GM12878 (cell line): ENCODE measurements at regions not wholly inside any gene's neighbourhood (a gene's known extent, or its start where the extent isn't known, plus 50 kb on each side); places are given as distances from the start of the nearest gene placed in this dataset.
A peak's percentile ranks its signal among the peaks of the same experiment; 100 is the strongest.

Source experiments
- ATAC-seq: fragments of 200-7000 bp; cut with Tn5 transposase; 3 replicates; pipeline ENCODE4 v1.9.1; 2020; ENCODE audit warnings: mild to moderate bottlenecking, moderate library complexity
- BruUV-seq: library from RNA; stranded (reverse); fragments of 400-500 nt; replicated peaks from 2 replicates; lab custom pipeline; 2021; lab: Mats Ljungman, UMichigan
- CTCF ChIA-PET: fragments of 300-600 bp; sonication (Branson Sonifier 250); formaldehyde crosslinking; extraction: SDS; loops from one replicate; lab custom pipeline; 2021; ENCODE audit warnings: inconsistent platforms; lab: Yijun Ruan, JAX
- POLR2A ChIA-PET: fragments of 350-600 bp; formaldehyde crosslinking; extraction: SDS; loops from one replicate; lab custom pipeline; 2021; ENCODE audit warnings: inconsistent platforms; lab: Charles Lee
- RAD21 ChIA-PET: fragments of 300-600 bp; sonication (Branson Sonifier 250); formaldehyde crosslinking; loops from one replicate; lab custom pipeline; 2023; ENCODE audit warnings: antibody characterized with exemption; ENCODE audit not compliant: unreplicated experiment; lab: Charles Lee
- SMC1A ChIA-PET: fragments of 300-600 bp; sonication (Branson Sonifier 250); formaldehyde crosslinking; loops from one replicate; lab custom pipeline; 2023; ENCODE audit not compliant: unreplicated experiment, uncharacterized antibody; lab: Charles Lee
- DNase-seq: peaks from one replicate; pipeline ENCODE4 v3.0.0-alpha.2; 2011; ENCODE audit warnings: low read depth, low spot score
- FAIRE-seq: peaks from 3 replicates; lab custom pipeline; 2011; peaks lifted over from hg19 to GRCh38; lab: Jason Lieb, UNC
- H2AFZ ChIP-seq: 2 replicates; pipeline ENCODE4 v1.6.0; 2011; ENCODE audit warnings: low read depth, low read length, control low read depth; ENCODE audit not compliant: control insufficient read depth
- H3K27ac ChIP-seq: 2 replicates; pipeline ENCODE4 v1.5.1; 2011; ENCODE audit warnings: control low read depth; ENCODE audit not compliant: control insufficient read depth, insufficient read depth
- H3K27me3 ChIP-seq, 2 experiments: replicated peaks in 1 of 2; 2 replicates each; pipeline versions ENCODE4 v1.6.0 to v1.6.1; 2011; ENCODE audit warnings: low read length in 1 of 2; ENCODE audit not compliant: control insufficient read depth in 2 of 2, insufficient read depth in 2 of 2
- H3K36me3 ChIP-seq, 2 experiments: 2 replicates each; pipeline ENCODE4 v1.5.1; 2011; ENCODE audit warnings: low read length in 1 of 2; ENCODE audit not compliant: control insufficient read depth in 2 of 2, insufficient read depth in 2 of 2
- H3K4me1 ChIP-seq: 2 replicates; pipeline ENCODE4 v1.6.1; 2011; ENCODE audit warnings: mild to moderate bottlenecking, low read length, moderate library complexity, mixed read lengths; ENCODE audit not compliant: control insufficient read depth, insufficient read depth
- H3K4me2 ChIP-seq: 2 replicates; pipeline ENCODE4 v1.6.0; 2011; ENCODE audit warnings: control low read depth; ENCODE audit not compliant: control insufficient read depth, insufficient read depth
- H3K4me3 ChIP-seq: fragments of 200-600 bp; sonication (generic); 2 replicates; pipeline ENCODE4 v1.5.1; 2016
- H3K79me2 ChIP-seq: 2 replicates; pipeline ENCODE4 v1.6.0; 2011; ENCODE audit warnings: low read length; ENCODE audit not compliant: control insufficient read depth, insufficient read depth
- H3K9ac ChIP-seq: 2 replicates; pipeline ENCODE4 v1.8.0; 2011; ENCODE audit warnings: low read length, control low read depth, mixed read lengths; ENCODE audit not compliant: control insufficient read depth, insufficient read depth
- H3K9me3 ChIP-seq: replicated peaks from 3 replicates; pipeline ENCODE4 v1.5.1; 2011; ENCODE audit warnings: mild to moderate bottlenecking, low read length; ENCODE audit not compliant: control insufficient read depth, insufficient read depth
- H4K20me1 ChIP-seq: 2 replicates; pipeline ENCODE4 v1.6.0; 2011; ENCODE audit not compliant: control insufficient read depth, insufficient read depth
- CHD2 ChIP-seq: IDR thresholded peaks from 2 replicates; pipeline ENCODE4 v1.6.1; 2011; ENCODE audit warnings: low read depth, low read length, improper control_type of control experiment, borderline replicate concordance
- CREB1 ChIP-seq: IDR thresholded peaks from 2 replicates; pipeline ENCODE4 v1.6.1; 2012; ENCODE audit warnings: low read depth, mild to moderate bottlenecking, inconsistent platforms
- EP300 ChIP-seq, 2 experiments: fragments of 150-350 bp in 1 of 2; IDR thresholded peaks; 2 replicates each; pipeline ENCODE4 v1.6.1; 2011 to 2012; ENCODE audit warnings: low read depth in 2 of 2, low read length in 2 of 2, borderline replicate concordance in 1 of 2, improper control_type of control experiment in 1 of 2, inconsistent platforms in 1 of 2; ENCODE audit not compliant: control insufficient read depth in 1 of 2
- IKZF2 ChIP-seq, 2 experiments: fragments of 450-650 bp; IDR thresholded peaks; 2 replicates each; pipeline ENCODE4 v1.6.1; 2017; ENCODE audit warnings: mild to moderate bottlenecking in 2 of 2, moderate library complexity in 2 of 2
- KAT2A ChIP-seq: conservative IDR thresholded peaks from 2 replicates; pipeline ENCODE4 v1.6.1; 2011; ENCODE audit warnings: low read depth, low read length; ENCODE audit not compliant: control insufficient read depth
- KDM1A ChIP-seq: fragments of 200-600 bp; sonication (generic); IDR thresholded peaks from 2 replicates; pipeline ENCODE4 v1.6.1; 2016; ENCODE audit warnings: borderline replicate concordance
- KLF5 ChIP-seq: fragments of 450-650 bp; IDR thresholded peaks from 2 replicates; pipeline ENCODE4 v1.6.1; 2014; ENCODE audit warnings: mild to moderate bottlenecking; ENCODE audit not compliant: partially characterized antibody
- NR2C1 ChIP-seq: fragments of 450-650 bp; IDR thresholded peaks from 2 replicates; pipeline ENCODE4 v1.6.1; 2017; ENCODE audit warnings: antibody characterized with exemption, mild to moderate bottlenecking, moderate library complexity
- NR2C2 ChIP-seq: IDR thresholded peaks from 2 replicates; pipeline ENCODE4 v1.6.1; 2011; ENCODE audit warnings: borderline replicate concordance, low read depth; ENCODE audit not compliant: control insufficient read depth, insufficient read length
- SMAD1 ChIP-seq: fragments of 450-650 bp; IDR thresholded peaks from 2 replicates; pipeline ENCODE4 v1.6.1; 2018; ENCODE audit warnings: mild to moderate bottlenecking, low read depth; ENCODE audit not compliant: partially characterized antibody
- SPI1 ChIP-seq: IDR thresholded peaks from 2 replicates; pipeline ENCODE4 v1.6.1; 2011; ENCODE audit warnings: low read depth, mild to moderate bottlenecking, low read length, moderate library complexity, borderline replicate concordance; ENCODE audit not compliant: insufficient read depth
- TARDBP ChIP-seq: IDR thresholded peaks from 2 replicates; pipeline ENCODE4 v1.6.1; 2016; ENCODE audit warnings: borderline replicate concordance
- TCF12 ChIP-seq: IDR thresholded peaks from 2 replicates; pipeline ENCODE4 v1.6.1; 2011; ENCODE audit warnings: low read depth, mild to moderate bottlenecking, low read length
- YBX1 ChIP-seq: fragments of 450-650 bp; IDR thresholded peaks from 2 replicates; pipeline ENCODE4 v1.6.1; 2016; ENCODE audit warnings: antibody characterized with exemption
- YY1 ChIP-seq: IDR thresholded peaks from 2 replicates; pipeline ENCODE4 v1.6.1; 2011; ENCODE audit warnings: low read depth, mild to moderate bottlenecking, low read length
- ZBED1 ChIP-seq: IDR thresholded peaks from 2 replicates; pipeline ENCODE4 v1.6.1; 2016; ENCODE audit warnings: borderline replicate concordance
- ZNF384 ChIP-seq: IDR thresholded peaks from 2 replicates; pipeline ENCODE4 v1.6.1; 2012; ENCODE audit warnings: low read depth, mild to moderate bottlenecking, low read length, improper control_type of control experiment, borderline replicate concordance
- WGBS: methylation state at CpG from one replicate; pipeline ENCODE4 v1.1.6; 2016; ENCODE audit warnings: low lambda C conversion rate; ENCODE audit not compliant: insufficient replicate concordance, insufficient coverage; ENCODE audit errors: missing lambda C conversion rate; 5-methylcytosine and 5-hydroxymethylcytosine counted together
- in situ Hi-C: fragments of 300-500 bp; cut with MboI; formaldehyde crosslinking; loops from 9 replicates; pipeline ENCODE4 v1.14.3; 2018; ENCODE audit warnings: mixed read lengths
- intact Hi-C: fragments of 100-400 bp; cut with micrococcal nuclease; formaldehyde crosslinking; loops from one replicate; pipeline ENCODE4 v1.14.2; 2022; ENCODE audit not compliant: unreplicated experiment
- TF ChIP-seq, protein P1 (sequence below): fragments of 450-650 bp; IDR thresholded peaks from 2 replicates; pipeline ENCODE4 v1.6.1; 2018; ENCODE audit warnings: mild to moderate bottlenecking, low read depth, moderate library complexity; ENCODE audit not compliant: partially characterized antibody
- TF ChIP-seq, protein P2 (sequence below): fragments of 450-650 bp; IDR thresholded peaks from 2 replicates; pipeline ENCODE4 v1.6.1; 2017; ENCODE audit warnings: mild to moderate bottlenecking, moderate library complexity

DNA sequence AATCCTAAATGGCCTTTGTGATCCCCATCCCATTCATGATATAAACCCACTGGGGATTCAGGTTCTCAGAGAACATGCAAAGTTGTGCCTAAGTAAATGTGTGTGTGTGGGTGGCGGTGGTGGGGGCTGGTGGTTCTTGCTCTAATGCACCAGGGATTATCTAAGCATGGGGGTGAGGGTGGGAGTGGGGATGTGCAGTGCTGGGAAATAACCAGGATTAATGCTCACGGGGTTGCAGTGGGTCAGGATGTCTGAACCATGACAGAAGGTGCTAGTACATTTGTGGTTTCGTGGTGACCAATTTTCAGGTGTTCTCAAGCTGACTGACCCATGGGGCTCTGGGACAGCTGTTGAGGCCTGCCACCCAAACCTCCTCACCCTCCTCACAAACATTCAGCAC, 101.0 kb downstream of the ZNF608 start:
- WGBS, result 13% methylated on average over 3 of the region's 3 CpGs
- TF ChIP-seq KDM1A (no peak), SPI1 (no peak), SMAD1 (no peak), KAT2A (no peak), EP300 (IDR thresholded peaks at IDR 0.05; ENCODE audit: borderline replicate concordance in 1 of 2, control insufficient read depth in 1 of 2, low read depth in 2 of 2, low read length in 2 of 2) (peak in 1 of 2 experiments; percentile 4; a peak in 1 of 4 replicates), ZNF384 (no peak), NR2C1 (no peak), TCF12 (peak; percentile 92), IKZF2 (IDR thresholded peaks at IDR 0.05) (peak; percentile 73 to 77), CREB1 (no peak), CHD2 (no peak), YBX1 (no peak), TARDBP (no peak), KLF5 (no peak), ZBED1 (no peak), YY1 (no peak), NR2C2 (no peak)
- TF ChIP-seq, protein P1, sequence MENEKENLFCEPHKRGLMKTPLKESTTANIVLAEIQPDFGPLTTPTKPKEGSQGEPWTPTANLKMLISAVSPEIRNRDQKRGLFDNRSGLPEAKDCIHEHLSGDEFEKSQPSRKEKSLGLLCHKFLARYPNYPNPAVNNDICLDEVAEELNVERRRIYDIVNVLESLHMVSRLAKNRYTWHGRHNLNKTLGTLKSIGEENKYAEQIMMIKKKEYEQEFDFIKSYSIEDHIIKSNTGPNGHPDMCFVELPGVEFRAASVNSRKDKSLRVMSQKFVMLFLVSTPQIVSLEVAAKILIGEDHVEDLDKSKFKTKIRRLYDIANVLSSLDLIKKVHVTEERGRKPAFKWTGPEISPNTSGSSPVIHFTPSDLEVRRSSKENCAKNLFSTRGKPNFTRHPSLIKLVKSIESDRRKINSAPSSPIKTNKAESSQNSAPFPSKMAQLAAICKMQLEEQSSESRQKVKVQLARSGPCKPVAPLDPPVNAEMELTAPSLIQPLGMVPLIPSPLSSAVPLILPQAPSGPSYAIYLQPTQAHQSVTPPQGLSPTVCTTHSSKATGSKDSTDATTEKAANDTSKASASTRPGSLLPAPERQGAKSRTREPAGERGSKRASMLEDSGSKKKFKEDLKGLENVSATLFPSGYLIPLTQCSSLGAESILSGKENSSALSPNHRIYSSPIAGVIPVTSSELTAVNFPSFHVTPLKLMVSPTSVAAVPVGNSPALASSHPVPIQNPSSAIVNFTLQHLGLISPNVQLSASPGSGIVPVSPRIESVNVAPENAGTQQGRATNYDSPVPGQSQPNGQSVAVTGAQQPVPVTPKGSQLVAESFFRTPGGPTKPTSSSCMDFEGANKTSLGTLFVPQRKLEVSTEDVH, result no peak
- TF ChIP-seq, protein P2, sequence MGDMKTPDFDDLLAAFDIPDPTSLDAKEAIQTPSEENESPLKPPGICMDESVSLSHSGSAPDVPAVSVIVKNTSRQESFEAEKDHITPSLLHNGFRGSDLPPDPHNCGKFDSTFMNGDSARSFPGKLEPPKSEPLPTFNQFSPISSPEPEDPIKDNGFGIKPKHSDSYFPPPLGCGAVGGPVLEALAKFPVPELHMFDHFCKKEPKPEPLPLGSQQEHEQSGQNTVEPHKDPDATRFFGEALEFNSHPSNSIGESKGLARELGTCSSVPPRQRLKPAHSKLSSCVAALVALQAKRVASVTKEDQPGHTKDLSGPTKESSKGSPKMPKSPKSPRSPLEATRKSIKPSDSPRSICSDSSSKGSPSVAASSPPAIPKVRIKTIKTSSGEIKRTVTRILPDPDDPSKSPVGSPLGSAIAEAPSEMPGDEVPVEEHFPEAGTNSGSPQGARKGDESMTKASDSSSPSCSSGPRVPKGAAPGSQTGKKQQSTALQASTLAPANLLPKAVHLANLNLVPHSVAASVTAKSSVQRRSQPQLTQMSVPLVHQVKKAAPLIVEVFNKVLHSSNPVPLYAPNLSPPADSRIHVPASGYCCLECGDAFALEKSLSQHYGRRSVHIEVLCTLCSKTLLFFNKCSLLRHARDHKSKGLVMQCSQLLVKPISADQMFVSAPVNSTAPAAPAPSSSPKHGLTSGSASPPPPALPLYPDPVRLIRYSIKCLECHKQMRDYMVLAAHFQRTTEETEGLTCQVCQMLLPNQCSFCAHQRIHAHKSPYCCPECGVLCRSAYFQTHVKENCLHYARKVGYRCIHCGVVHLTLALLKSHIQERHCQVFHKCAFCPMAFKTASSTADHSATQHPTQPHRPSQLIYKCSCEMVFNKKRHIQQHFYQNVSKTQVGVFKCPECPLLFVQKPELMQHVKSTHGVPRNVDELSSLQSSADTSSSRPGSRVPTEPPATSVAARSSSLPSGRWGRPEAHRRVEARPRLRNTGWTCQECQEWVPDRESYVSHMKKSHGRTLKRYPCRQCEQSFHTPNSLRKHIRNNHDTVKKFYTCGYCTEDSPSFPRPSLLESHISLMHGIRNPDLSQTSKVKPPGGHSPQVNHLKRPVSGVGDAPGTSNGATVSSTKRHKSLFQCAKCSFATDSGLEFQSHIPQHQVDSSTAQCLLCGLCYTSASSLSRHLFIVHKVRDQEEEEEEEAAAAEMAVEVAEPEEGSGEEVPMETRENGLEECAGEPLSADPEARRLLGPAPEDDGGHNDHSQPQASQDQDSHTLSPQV, result no peak

More for the DNA sequence above, 101.0 kb downstream of the ZNF608 start:
- intact Hi-C loops (loop anchor here (5.0 to 10.0 kb wide), 4 partner anchors 123 to 973 kb away; no protein-coding TSS in a partner anchor), in situ Hi-C loops (loop anchor here (5.0 to 10.0 kb wide), 3 partner anchors 63 to 289 kb away; no protein-coding TSS in a partner anchor)
- Histone ChIP-seq H3K36me3 (peaks cover 0 to 5% of the 10 kb centered on the region in 2 experiments; a peak in 1 of 4 replicates), H3K27ac (no peak overlapping the region), H3K9ac (no peak overlapping the region), H3K4me1 (peaks cover 41% of the 10 kb centered on the region), H3K27me3 (no peaks in the 10 kb centered on the region), H2AFZ (no peak overlapping the region), H3K4me2 (peak overlapping the region; percentile 32), H3K9me3 (no peaks in the 10 kb centered on the region; the same call in 2 of the 3 replicates), H3K79me2 (no peaks in the 10 kb centered on the region; the same call in 1 of the 2 replicates), H3K4me3 (no peak overlapping the region), H4K20me1 (no peaks in the 10 kb centered on the region)
- FAIRE-seq (no peak), ATAC-seq (peak; percentile 14), DNase-seq (peak; percentile 63)
- BruUV-seq, result no TSS peak
- ChIA-PET POLR2A (interaction anchor here (0.5 to 0.6 kb wide), 3 partner anchors 129 to 607 kb away, joined by 3 read pairs; no protein-coding TSS in a partner anchor), RAD21 (interaction anchor here (1.2 to 2.9 kb wide), 5 partner anchors 58 to 275 kb away, joined by 4 to 10 read pairs (median 6); no protein-coding TSS in a partner anchor), SMC1A (interaction anchor here (1.0 to 2.4 kb wide), 4 partner anchors 9 to 276 kb away, joined by 3 to 6 read pairs (median 4); no protein-coding TSS in a partner anchor), CTCF (interaction anchor here (0.8 kb wide), 1 partner anchor 103 kb away, joined by 3 read pairs; no protein-coding TSS in a partner anchor)
